Spinal cord (tissue), 9 donors: ENCODE measurements at regions not wholly inside any gene's neighbourhood (a gene's known extent, or its start where the extent isn't known, plus 50 kb on each side); places are given as distances from the start of the nearest gene placed in this dataset.

Experiments
- DNase-seq, 6 donors: peaks; one replicate each; pipeline versions ENCODE4 v3.0.0 to v3.0.0-alpha.2; 2013 to 2015; ENCODE audit warnings: low spot score in 6 of 6, low read depth in 4 of 6
- H3K27ac ChIP-seq: one replicate; pipeline ENCODE4 v1.5.1; 2013; ENCODE audit warnings: low read depth, low read length, control low read depth
- H3K27me3 ChIP-seq: one replicate; pipeline ENCODE4 v1.6.1; 2013; ENCODE audit warnings: low read length; ENCODE audit not compliant: control insufficient read depth, insufficient read depth
- H3K36me3 ChIP-seq: one replicate; pipeline ENCODE4 v1.6.1; 2013; ENCODE audit warnings: low read length; ENCODE audit not compliant: control insufficient read depth, insufficient read depth
- H3K4me1 ChIP-seq: one replicate; pipeline ENCODE4 v1.6.1; 2013; ENCODE audit warnings: low read length; ENCODE audit not compliant: control insufficient read depth, insufficient read depth
- H3K4me3 ChIP-seq: one replicate; pipeline ENCODE4 v1.5.1; 2013; ENCODE audit warnings: low read depth, low read length, control low read depth
- H3K9me3 ChIP-seq: one replicate; pipeline ENCODE4 v1.6.1; 2013; ENCODE audit warnings: low read length; ENCODE audit not compliant: control insufficient read depth, insufficient read depth
- WGBS: methylation state at CpG from one replicate; pipeline ENCODE4 v1.1.5; 2013; ENCODE audit warnings: missing lambda C conversion rate; ENCODE audit not compliant: insufficient coverage; 5-methylcytosine and 5-hydroxymethylcytosine counted together
- donor health status: healthy.

DNA sequence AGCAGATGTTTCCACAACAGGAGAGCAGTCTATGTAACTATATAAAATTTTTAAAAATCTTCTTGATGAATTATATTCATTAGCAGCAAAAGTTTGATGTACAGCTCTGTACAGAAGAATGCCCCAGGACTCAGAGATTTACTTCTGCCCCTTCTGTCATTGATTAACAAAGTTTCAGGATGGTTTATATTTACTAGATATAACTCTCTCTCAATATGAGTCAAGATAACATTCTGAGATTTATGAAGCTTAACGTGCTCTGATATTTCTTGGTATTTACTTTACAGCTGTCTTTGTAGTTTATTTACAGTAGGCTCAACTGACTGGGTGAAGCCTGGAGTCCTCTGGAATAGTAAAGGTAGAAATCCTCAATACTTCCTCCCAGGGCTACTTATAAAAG lies 93.6 kb upstream of the HNMT start:
- Histone ChIP-seq H3K4me3 (no peak overlapping the region), H3K36me3 (no peaks in the 10 kb centered on the region), H3K27ac (no peak overlapping the region), H3K4me1 (no peaks in the 10 kb centered on the region), H3K9me3 (no peaks in the 10 kb centered on the region), H3K27me3 (no peaks in the 10 kb centered on the region)
- no CpG with 5 or more reads among the region's 1 CpG for WGBS
- DNase-seq = no peak

GRCh38 chr2:137872577-137872976 lies 91.7 kb upstream of the HNMT start:
- WGBS = 100% methylated on average over 1 of the region's 4 CpGs

GRCh38 chr2:137873536-137874244 lies 90.6 kb upstream of the HNMT start:
- H3K27ac ChIP-seq = no peak overlapping the region
- 17% methylated on average over 1 of the region's 5 CpGs for WGBS
- H3K9me3 ChIP-seq = no peaks in the 10 kb centered on the region
- H3K27me3 ChIP-seq = no peaks in the 10 kb centered on the region
- H3K4me1 ChIP-seq = no peaks in the 10 kb centered on the region
- DNase-seq = no peak
- H3K4me3 ChIP-seq = no peak overlapping the region
- no peaks in the 10 kb centered on the region for H3K36me3 ChIP-seq

More at GRCh38 chr2:137872577-137872976, 91.7 kb upstream of the HNMT start:
- Histone ChIP-seq H3K27ac (no peak overlapping the region), H3K4me1 (no peaks in the 10 kb centered on the region), H3K4me3 (no peak overlapping the region), H3K27me3 (no peaks in the 10 kb centered on the region), H3K36me3 (no peaks in the 10 kb centered on the region), H3K9me3 (no peaks in the 10 kb centered on the region)
- DNase-seq = no peak

DNA sequence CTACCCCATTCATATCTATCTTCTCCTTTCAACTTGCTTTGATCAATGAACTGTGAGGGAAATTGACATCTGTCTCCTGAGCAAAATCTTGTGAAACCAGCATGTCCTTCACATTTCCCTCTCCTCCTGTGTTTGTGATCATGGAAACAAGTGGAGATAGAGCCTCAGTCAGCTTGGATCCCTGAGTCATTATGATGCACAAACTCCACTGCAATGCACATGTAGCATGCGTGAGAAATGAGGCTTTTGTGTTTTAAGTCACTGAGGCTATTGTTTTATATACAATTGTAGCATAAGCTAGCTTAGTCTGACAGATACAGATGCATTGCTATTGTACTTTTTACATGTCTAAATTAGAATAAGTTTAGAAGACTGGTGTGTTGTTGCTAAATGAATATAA lies 85.2 kb upstream of the HNMT start:
- no peaks in the 10 kb centered on the region for H3K27me3 ChIP-seq
- no peaks in the 10 kb centered on the region for H3K9me3 ChIP-seq
- no peak overlapping the region for H3K27ac ChIP-seq
- H3K36me3 ChIP-seq = no peaks in the 10 kb centered on the region
- H3K4me3 ChIP-seq = no peak overlapping the region
- no peak for DNase-seq
- no CpG with 5 or more reads among the region's 1 CpG for WGBS
- no peaks in the 10 kb centered on the region for H3K4me1 ChIP-seq

DNA sequence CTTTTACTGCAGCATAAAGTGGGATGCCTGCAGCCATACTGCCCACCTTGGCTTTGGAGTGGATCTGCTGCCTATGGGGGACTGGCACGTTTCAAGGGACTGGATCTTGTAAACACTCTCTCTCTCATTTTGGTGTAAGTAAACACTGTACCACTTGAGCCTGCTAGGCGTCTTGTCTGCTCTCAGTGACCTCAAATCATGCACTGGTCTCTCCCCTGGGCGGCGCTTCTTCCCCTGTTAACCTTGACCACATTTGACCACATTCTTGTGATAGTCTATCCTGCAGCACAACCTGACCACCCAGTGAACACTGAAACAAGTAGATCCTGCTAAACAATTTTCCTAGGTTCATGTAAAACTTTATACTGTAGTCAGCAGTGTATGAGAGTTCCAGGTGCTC lies 82.6 kb upstream of the HNMT start:
- H3K36me3 ChIP-seq = no peaks in the 10 kb centered on the region
- no peak overlapping the region for H3K4me3 ChIP-seq
- no peaks in the 10 kb centered on the region for H3K4me1 ChIP-seq
- H3K27me3 ChIP-seq = no peaks in the 10 kb centered on the region
- WGBS = 88% methylated on average over 4 of the region's 4 CpGs
- no peak for DNase-seq
- H3K27ac ChIP-seq = no peak overlapping the region
- H3K9me3 ChIP-seq = no peaks in the 10 kb centered on the region

DNA sequence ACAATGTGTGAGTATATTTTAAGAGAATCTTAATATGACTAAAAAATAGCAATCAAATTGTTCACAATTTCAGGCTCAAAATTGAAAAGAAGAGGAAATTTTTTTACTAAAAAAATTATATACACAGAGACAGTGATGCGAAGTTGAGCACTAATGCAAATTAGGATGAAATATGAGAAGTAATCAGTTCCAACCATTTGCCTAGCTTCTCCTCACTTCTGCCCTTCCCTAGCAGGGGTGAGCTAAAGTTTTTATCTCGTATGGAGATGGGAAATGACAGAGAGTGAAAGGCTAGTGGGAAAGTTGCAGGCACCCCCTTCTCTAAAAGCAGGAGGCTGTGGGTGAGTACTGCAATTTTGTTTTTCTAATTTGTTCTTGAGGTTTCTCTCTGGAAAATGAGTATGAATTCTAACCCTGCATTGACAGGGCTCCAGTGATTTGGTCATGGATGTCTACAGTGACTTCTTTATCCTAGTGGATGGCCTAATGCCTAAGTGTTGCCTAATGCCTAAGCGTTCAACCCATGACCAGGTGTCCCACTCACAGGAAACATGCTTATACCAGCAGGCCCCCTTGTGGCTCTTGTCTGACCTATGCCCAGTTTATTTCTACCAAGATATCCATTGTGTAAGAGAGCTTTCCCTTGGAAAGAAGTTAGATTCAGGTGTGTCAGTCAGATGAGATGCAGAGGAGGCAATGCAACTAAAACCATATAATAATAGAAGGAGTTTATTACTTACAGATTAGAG lies 78.0 kb upstream of the HNMT start:
- Histone ChIP-seq H3K27me3 (no peaks in the 10 kb centered on the region), H3K4me1 (no peaks in the 10 kb centered on the region), H3K4me3 (no peak overlapping the region), H3K9me3 (no peaks in the 10 kb centered on the region), H3K27ac (no peak overlapping the region), H3K36me3 (no peaks in the 10 kb centered on the region)
- WGBS = 80% methylated on average over 1 of the region's 3 CpGs
- DNase-seq = peak in 1 of 6 donors; percentile 20

DNA sequence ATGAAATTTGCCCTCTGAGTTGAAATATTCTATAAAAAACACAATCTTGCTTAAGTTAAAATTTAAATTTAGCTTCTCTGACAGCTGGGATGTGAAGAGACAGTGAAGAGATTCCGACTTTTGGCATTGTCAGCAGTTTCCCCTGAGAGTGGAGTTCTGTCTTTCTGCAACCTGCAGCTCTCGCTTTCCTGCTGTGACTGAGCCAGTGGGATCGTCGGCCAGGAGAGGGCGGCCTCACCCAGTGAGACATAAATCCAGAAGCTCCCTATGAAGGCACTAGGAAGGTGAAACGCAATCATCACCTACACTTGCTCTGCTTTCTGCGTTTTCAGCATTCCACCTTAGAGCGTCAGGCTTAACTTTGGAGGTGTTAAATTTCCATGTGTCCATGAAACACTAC lies 75.4 kb upstream of the HNMT start:
- Histone ChIP-seq H3K4me3 (no peak overlapping the region), H3K27ac (no peak overlapping the region), H3K27me3 (no peaks in the 10 kb centered on the region), H3K9me3 (no peaks in the 10 kb centered on the region), H3K36me3 (no peaks in the 10 kb centered on the region), H3K4me1 (no peaks in the 10 kb centered on the region)
- 28% methylated on average over 8 of the region's 8 CpGs for WGBS
- peak in 2 of 6 donors; percentile 56 to 74 for DNase-seq

DNA sequence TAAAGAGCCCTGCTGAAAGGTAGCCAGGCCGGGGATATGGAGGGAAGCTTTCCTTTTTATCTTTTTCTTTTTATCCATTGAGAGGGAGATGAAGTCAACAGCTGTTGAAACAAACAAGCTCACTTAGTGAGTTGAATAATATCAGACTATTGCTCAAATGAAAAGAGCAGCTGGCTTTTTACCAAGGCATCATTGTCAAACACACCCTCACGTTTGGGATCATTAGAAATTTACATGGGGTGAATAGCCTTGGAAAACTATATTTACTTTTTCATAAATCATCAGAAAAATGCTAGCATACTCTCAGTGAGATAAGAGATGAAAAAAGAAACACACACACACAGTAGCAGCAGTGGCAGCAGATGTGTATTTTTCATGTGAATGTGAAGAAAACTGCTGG lies 71.5 kb upstream of the HNMT start:
- no CpG with 5 or more reads among the region's 2 CpGs for WGBS
- Histone ChIP-seq H3K36me3 (no peaks in the 10 kb centered on the region), H3K27ac (no peak overlapping the region), H3K9me3 (no peaks in the 10 kb centered on the region), H3K4me3 (no peak overlapping the region), H3K27me3 (no peaks in the 10 kb centered on the region), H3K4me1 (no peaks in the 10 kb centered on the region)
- DNase-seq = peak in 2 of 6 donors; percentile 45 to 62

DNA sequence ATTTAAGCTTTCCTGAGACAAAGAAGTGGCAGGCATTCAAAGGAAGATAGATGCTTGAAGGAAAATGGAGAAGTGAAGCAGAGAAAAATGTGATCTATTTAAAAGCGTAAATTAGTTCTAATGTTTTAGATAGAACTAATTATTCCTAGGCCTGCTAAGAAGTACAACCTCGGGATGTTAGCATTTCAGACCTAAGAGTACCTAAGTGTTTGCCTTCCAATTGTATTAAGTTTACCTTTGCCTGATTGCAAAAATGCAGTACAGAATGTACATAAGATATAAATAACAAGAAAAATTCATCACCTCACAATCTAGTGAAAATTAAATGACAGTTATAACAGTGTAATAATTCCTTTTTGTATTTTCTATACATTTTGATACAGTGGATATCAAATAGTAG lies 71.1 kb upstream of the HNMT start:
- H3K4me1 ChIP-seq = no peaks in the 10 kb centered on the region
- no peaks in the 10 kb centered on the region for H3K27me3 ChIP-seq
- no CpG with 5 or more reads among the region's 2 CpGs for WGBS
- H3K9me3 ChIP-seq = no peaks in the 10 kb centered on the region
- H3K4me3 ChIP-seq = no peak overlapping the region
- H3K27ac ChIP-seq = no peak overlapping the region
- no peak for DNase-seq
- no peaks in the 10 kb centered on the region for H3K36me3 ChIP-seq

DNA sequence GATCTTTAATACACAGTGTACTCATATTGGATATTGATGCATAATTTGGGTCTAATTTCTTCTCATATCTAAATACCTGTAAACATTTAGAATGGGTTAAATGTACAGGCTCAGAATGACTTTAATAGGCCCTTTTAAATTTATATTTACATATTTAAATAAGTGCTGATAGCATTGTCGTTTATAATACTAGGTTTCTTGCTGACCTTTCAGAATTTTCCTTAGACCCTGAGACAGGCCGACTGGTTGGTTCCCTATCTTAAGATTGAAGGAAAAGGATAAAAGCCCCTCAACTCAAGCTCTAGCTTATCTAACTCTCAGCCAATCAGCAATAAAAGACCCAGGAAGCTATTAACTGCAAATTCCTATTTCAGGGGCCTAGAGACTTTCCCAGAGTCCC lies 67.8 kb upstream of the HNMT start:
- Histone ChIP-seq H3K27ac (no peak overlapping the region), H3K9me3 (no peaks in the 10 kb centered on the region), H3K27me3 (no peaks in the 10 kb centered on the region), H3K36me3 (no peaks in the 10 kb centered on the region), H3K4me1 (no peaks in the 10 kb centered on the region), H3K4me3 (no peak overlapping the region)
- WGBS = no CpG with 5 or more reads among the region's 2 CpGs
- no peak for DNase-seq
